HG03457 (cell line): ENCODE measurements at regions not wholly inside any gene's neighbourhood (a gene's known extent, or its start where the extent isn't known, plus 50 kb on each side); places are given as distances from the start of the nearest gene placed in this dataset.
"Not testable (repeated sequence)": the region's sequence is repeated elsewhere in the genome, so short reads cannot be mapped to it uniquely, and the experiment has no call there.

Source experiments
- ATAC-seq: cut with Tn5 transposase; IDR thresholded peaks from one replicate; pipeline ENCODE4 v1.9.1; 2021; ENCODE audit warnings: moderate number of reproducible peaks; ENCODE audit not compliant: unreplicated experiment

GRCh38 chr13:107827840-107828549 is 387.3 kb downstream of the LIG4 start:
- no peak for ATAC-seq

- ATAC-seq: no peak
Measured at GRCh38 chr13:107824635-107825034, 390.7 kb downstream of the LIG4 start.

- no peak for ATAC-seq
Measured at GRCh38 chr13:107822006-107822405, 393.3 kb downstream of the LIG4 start.

- no peak for ATAC-seq
Measured at GRCh38 chr13:107821492-107821891, 393.8 kb downstream of the LIG4 start.

- no peak for ATAC-seq
Measured at GRCh38 chr13:107819071-107819470, 396.3 kb downstream of the LIG4 start.

- no peak for ATAC-seq
Measured at GRCh38 chr13:107817647-107818287, 397.6 kb downstream of the LIG4 start.

- no peak for ATAC-seq
Measured at GRCh38 chr13:107812014-107812412, 403.3 kb downstream of the LIG4 start.

GRCh38 chr13:107811233-107812013 is 403.9 kb downstream of the LIG4 start:
- no peak for ATAC-seq

- no peak for ATAC-seq
Measured at GRCh38 chr13:107809125-107809524, 406.2 kb downstream of the LIG4 start.

GRCh38 chr13:107808389-107808788 is 406.9 kb downstream of the LIG4 start:
- no peak for ATAC-seq

GRCh38 chr13:107807306-107808073 is 407.8 kb downstream of the LIG4 start:
- no peak for ATAC-seq

GRCh38 chr13:107806726-107807125 is 408.6 kb downstream of the LIG4 start:
- no peak for ATAC-seq

GRCh38 chr13:107803822-107804495 is 411.4 kb downstream of the LIG4 start:
- no peak for ATAC-seq

GRCh38 chr13:107801621-107802020 is 413.7 kb downstream of the LIG4 start:
- no peak for ATAC-seq

- no peak for ATAC-seq
Measured at GRCh38 chr13:107799001-107799400, 416.3 kb downstream of the LIG4 start.

- no peak for ATAC-seq
Measured at GRCh38 chr13:107790397-107790796, 424.9 kb downstream of the LIG4 start.

GRCh38 chr13:107788464-107789165 is 426.7 kb downstream of the LIG4 start:
- no peak for ATAC-seq

- not testable (repeated sequence) for ATAC-seq
Measured at GRCh38 chr13:107782646-107783045, 432.7 kb downstream of the LIG4 start.

GRCh38 chr13:107778094-107778493 is 437.2 kb downstream of the LIG4 start:
- no peak for ATAC-seq

GRCh38 chr13:107770541-107770940 is 444.8 kb downstream of the LIG4 start:
- ATAC-seq: no peak
